ENCODE measurements at regions not wholly inside any gene's neighbourhood (a gene's known extent, or its start where the extent isn't known, plus 50 kb on each side); places are given as distances from the start of the nearest gene placed in this dataset.

GRCh38 chr4:117873779-117874178 is 160.5 kb upstream of the NDST3 start:
- H4K20me1 ChIP-seq (ENCODE audit: control insufficient read depth, insufficient read depth, insufficient read length) = no peaks in the 10 kb centered on the region
- no peak overlapping the region for H3K14ac ChIP-seq (ENCODE audit: insufficient read depth, low read length)
- H2AK5ac ChIP-seq (ENCODE audit: insufficient read length, low read length) = no peak overlapping the region
- no peak for DNase-seq
- H3K9me3 Mint-ChIP-seq = no peaks in the 10 kb centered on the region
- H3K9me3 ChIP-seq (ENCODE audit: control insufficient read depth, low read depth, low read length) = no peaks in the 10 kb centered on the region
- no peak overlapping the region for H4K8ac ChIP-seq (replicated peaks; ENCODE audit: insufficient read length, low read depth, low read length)
- H3K4me1 Mint-ChIP-seq = peaks cover 7 to 9% of the 10 kb centered on the region in 2 experiments
- H2BK5ac ChIP-seq (ENCODE audit: insufficient read length, low read length) = no peak overlapping the region
- no peak for TF ChIP-seq CTCF (conservative IDR thresholded peaks at IDR 0.05)
- peaks cover 3% of the 10 kb centered on the region; the same call in 1 of the 2 replicates for H3K4me1 ChIP-seq (ENCODE audit: insufficient read depth, low read length)
- no peak overlapping the region for H3K18ac ChIP-seq (ENCODE audit: insufficient read length, low read depth, low read length)
- H4K5ac ChIP-seq (ENCODE audit: insufficient read length, low read depth, low read length) = no peak overlapping the region
- no peak overlapping the region for H3K23ac ChIP-seq (ENCODE audit: insufficient read length, low read depth, low read length)
- no peak overlapping the region for H2BK20ac ChIP-seq (ENCODE audit: low read depth, low read length, poor library complexity, severe bottlenecking)
- no peak overlapping the region for H2AFZ ChIP-seq (ENCODE audit: low read length)
- no peak overlapping the region for H3K4me3 Mint-ChIP-seq
- no CpG with 5 or more reads among the region's 2 CpGs for WGBS (ENCODE audit: extremely low coverage, insufficient read length, low lambda C conversion rate)
- H3K79me1 ChIP-seq (ENCODE audit: insufficient read depth, low read depth, low read length, poor library complexity, severe bottlenecking) = no peaks in the 10 kb centered on the region
- H3K56ac ChIP-seq (ENCODE audit: insufficient read length, low read depth, low read length) = no peak overlapping the region
- no peak overlapping the region for H3K27ac ChIP-seq (ENCODE audit: insufficient read length, low read depth, low read length)
- H3T11ph ChIP-seq (ENCODE audit: low read length) = no peak overlapping the region
- no peaks in the 10 kb centered on the region for H3K36me3 Mint-ChIP-seq (ENCODE audit: insufficient read depth in 1 of 3, low read depth in 3 of 3)
- no peaks in the 10 kb centered on the region for H3K27me3 Mint-ChIP-seq (ENCODE audit: low read depth)
- H3K4me2 ChIP-seq (ENCODE audit: insufficient read depth, insufficient read length, low read length) = no peak overlapping the region
- no peak overlapping the region for H2BK120ac ChIP-seq (ENCODE audit: low read depth, low read length, poor library complexity, severe bottlenecking)
- H3K79me2 ChIP-seq (ENCODE audit: insufficient read depth, low read length) = no peaks in the 10 kb centered on the region
- no peaks in the 10 kb centered on the region for H3K27me3 ChIP-seq (ENCODE audit: insufficient read depth, low read length)
- no peaks in the 10 kb centered on the region for H3K23me2 ChIP-seq (ENCODE audit: insufficient read length, low read depth, low read length, poor library complexity, severe bottlenecking)
- no peak overlapping the region for H3K4ac ChIP-seq (ENCODE audit: low read depth, low read length)
- no peak overlapping the region for H4K91ac ChIP-seq (ENCODE audit: insufficient read length, low read depth, low read length)
- H3K27ac Mint-ChIP-seq = no peak overlapping the region
- no peak overlapping the region for H2BK12ac ChIP-seq (ENCODE audit: insufficient read length, low read depth, low read length)
- H3K9ac ChIP-seq (ENCODE audit: extremely low read depth, insufficient read length, low read length) = no peak overlapping the region
- no peak overlapping the region for H2BK15ac ChIP-seq (ENCODE audit: low read depth, low read length)

All from H9 (cell line).